Glutamatergic neuron (in vitro differentiated cells): ENCODE measurements at regions not wholly inside any gene's neighbourhood (a gene's known extent, or its start where the extent isn't known, plus 50 kb on each side); places are given as distances from the start of the nearest gene placed in this dataset.

Experiments used
- DNase-seq: peaks from one replicate; pipeline ENCODE4 v3.0.0; 2022
- H3K27ac Mint-ChIP-seq: one replicate; pipeline ENCODE4 v1.8.0; 2020; ENCODE audit warnings: mild to moderate bottlenecking, mixed read lengths, inconsistent platforms; ENCODE audit not compliant: unreplicated experiment
- H3K27me3 Mint-ChIP-seq: one replicate; pipeline ENCODE4 v1.8.0; 2020; ENCODE audit warnings: mild to moderate bottlenecking, moderate library complexity, mixed read lengths, inconsistent platforms; ENCODE audit not compliant: unreplicated experiment
- H3K36me3 Mint-ChIP-seq: one replicate; pipeline ENCODE4 v1.8.0; 2020; ENCODE audit warnings: mild to moderate bottlenecking, mixed read lengths, inconsistent platforms; ENCODE audit not compliant: unreplicated experiment
- H3K4me1 Mint-ChIP-seq: one replicate; pipeline ENCODE4 v1.8.0; 2020; ENCODE audit warnings: mild to moderate bottlenecking, low read depth, mixed read lengths, inconsistent platforms; ENCODE audit not compliant: unreplicated experiment
- H3K4me3 Mint-ChIP-seq: one replicate; pipeline ENCODE4 v1.8.0; 2020; ENCODE audit warnings: mild to moderate bottlenecking, mixed read lengths, inconsistent platforms; ENCODE audit not compliant: unreplicated experiment
- H3K9me3 Mint-ChIP-seq: one replicate; pipeline ENCODE4 v1.8.0; 2020; ENCODE audit warnings: mild to moderate bottlenecking, moderate library complexity, mixed read lengths, inconsistent platforms; ENCODE audit not compliant: unreplicated experiment
- CTCF ChIP-seq: fragments of 200-600 bp; sonication (generic); IDR thresholded peaks from one replicate; pipeline ENCODE4 v1.5.0; 2021; ENCODE audit not compliant: partially characterized antibody, unreplicated experiment

- no peak for DNase-seq
- Mint-ChIP-seq H3K9me3 (no peaks in the 10 kb centered on the region), H3K27ac (no peak overlapping the region)
These were observed 1264.4 kb downstream of the SI start for GRCh38 chr3:163813935-163814334.

GRCh38 chr3:163812006-163812405, 1266.3 kb downstream of the SI start:
- H3K9me3 Mint-ChIP-seq, result no peaks in the 10 kb centered on the region
- no peak overlapping the region for H3K27ac Mint-ChIP-seq
- no peak for TF ChIP-seq CTCF
- no peak overlapping the region for H3K4me3 Mint-ChIP-seq
- no peak for DNase-seq
- no peaks in the 10 kb centered on the region for H3K27me3 Mint-ChIP-seq
- H3K4me1 Mint-ChIP-seq, result no peaks in the 10 kb centered on the region
- H3K36me3 Mint-ChIP-seq, result no peaks in the 10 kb centered on the region

More at GRCh38 chr3:163813935-163814334, 1264.4 kb downstream of the SI start:
- H3K27me3 Mint-ChIP-seq, result no peaks in the 10 kb centered on the region
- no peaks in the 10 kb centered on the region for H3K4me1 Mint-ChIP-seq
- H3K4me3 Mint-ChIP-seq, result no peak overlapping the region
- TF ChIP-seq CTCF, result no peak
- H3K36me3 Mint-ChIP-seq, result no peaks in the 10 kb centered on the region

- Mint-ChIP-seq H3K4me1 (no peaks in the 10 kb centered on the region), H3K27me3 (no peaks in the 10 kb centered on the region), H3K4me3 (no peak overlapping the region), H3K9me3 (no peaks in the 10 kb centered on the region), H3K36me3 (no peaks in the 10 kb centered on the region), H3K27ac (no peak overlapping the region)
- DNase-seq, result no peak
- no peak for TF ChIP-seq CTCF
These were observed 1268.7 kb downstream of the SI start for GRCh38 chr3:163809540-163809993.

- Mint-ChIP-seq H3K36me3 (no peaks in the 10 kb centered on the region), H3K4me3 (no peak overlapping the region), H3K4me1 (no peaks in the 10 kb centered on the region), H3K27me3 (no peaks in the 10 kb centered on the region), H3K27ac (no peak overlapping the region), H3K9me3 (peaks cover 1% of the 10 kb centered on the region)
- no peak for TF ChIP-seq CTCF
- DNase-seq, result no peak
These were observed 1291.9 kb downstream of the SI start for GRCh38 chr3:163786416-163786815.

- no peak overlapping the region for H3K27ac Mint-ChIP-seq
- H3K4me3 Mint-ChIP-seq, result no peak overlapping the region
- H3K36me3 Mint-ChIP-seq, result no peaks in the 10 kb centered on the region
- peak; percentile 56 for DNase-seq
- peak; percentile 45 for TF ChIP-seq CTCF
- peaks cover 1% of the 10 kb centered on the region for H3K9me3 Mint-ChIP-seq
- H3K4me1 Mint-ChIP-seq, result no peaks in the 10 kb centered on the region
- H3K27me3 Mint-ChIP-seq, result no peaks in the 10 kb centered on the region
These were observed 1292.6 kb downstream of the SI start for GRCh38 chr3:163785693-163786092.
